ACHN (cell line): ENCODE measurements at regions not wholly inside any gene's neighbourhood (a gene's known extent, or its start where the extent isn't known, plus 50 kb on each side); places are given as distances from the start of the nearest gene placed in this dataset.

Experiments used
- DNase-seq: peaks from one replicate; pipeline ENCODE4 v3.0.0-alpha.2; 2015
- in situ Hi-C: cut with HindIII; loops from 2 replicates; pipeline ENCODE4 v1.10.0; 2017; ENCODE audit warnings: low sequenced_read_pairs, low pct_ligation_motif_present, low pct_unique_long_range_greater_than_20kb

GRCh38 chr3:16658004-16658924 is 53.0 kb upstream of the DAZL start:
- in situ Hi-C loops, result no loop called here
- DNase-seq, result no peak

- no peak for DNase-seq
- in situ Hi-C loops, result no loop called here
Observed at GRCh38 chr3:16658925-16659793, 53.9 kb upstream of the DAZL start.

GRCh38 chr3:16663854-16664712 is 58.9 kb upstream of the DAZL start:
- in situ Hi-C loops, result no loop called here
- DNase-seq, result no peak

- in situ Hi-C loops, result no loop called here
- DNase-seq, result no peak
Observed at GRCh38 chr3:16665282-16665741, 60.1 kb upstream of the DAZL start.

GRCh38 chr3:16666206-16666605 is 61.0 kb upstream of the DAZL start:
- in situ Hi-C loops, result no loop called here
- DNase-seq, result no peak

- in situ Hi-C loops, result no loop called here
- DNase-seq, result no peak
Observed at GRCh38 chr3:16667633-16668032, 62.4 kb upstream of the DAZL start.

- no peak for DNase-seq
- in situ Hi-C loops, result no loop called here
Observed at GRCh38 chr3:16668776-16669545, 63.7 kb upstream of the DAZL start.

- no peak for DNase-seq
Observed at GRCh38 chr3:16670191-16670590, 65.0 kb upstream of the DAZL start.

GRCh38 chr3:16671690-16672089 is 66.5 kb upstream of the DAZL start:
- in situ Hi-C loops, result no loop called here
- DNase-seq, result no peak

More at GRCh38 chr3:16670191-16670590, 65.0 kb upstream of the DAZL start:
- in situ Hi-C loops, result no loop called here

- in situ Hi-C loops, result no loop called here
- DNase-seq, result no peak
Observed at GRCh38 chr3:16673530-16673929, 68.3 kb upstream of the DAZL start.

GRCh38 chr3:16675805-16676204 is 70.6 kb upstream of the DAZL start:
- in situ Hi-C loops, result no loop called here
- DNase-seq, result no peak

- in situ Hi-C loops, result no loop called here
Observed at GRCh38 chr3:16686679-16687078, 81.5 kb upstream of the DAZL start.

GRCh38 chr3:16687221-16687620 is 82.0 kb upstream of the DAZL start:
- in situ Hi-C loops, result no loop called here

More at GRCh38 chr3:16686679-16687078, 81.5 kb upstream of the DAZL start:
- DNase-seq, result no peak

GRCh38 chr3:16692486-16693344 is 87.5 kb upstream of the DAZL start:
- DNase-seq, result no peak
- in situ Hi-C loops, result no loop called here

More at GRCh38 chr3:16687221-16687620, 82.0 kb upstream of the DAZL start:
- no peak for DNase-seq

- no peak for DNase-seq
- in situ Hi-C loops, result no loop called here
Observed at GRCh38 chr3:16693820-16694219, 88.6 kb upstream of the DAZL start.

GRCh38 chr3:16695710-16696109 is 90.5 kb upstream of the DAZL start:
- no peak for DNase-seq
- in situ Hi-C loops, result no loop called here
